HepG2 (cell line): ENCODE measurements at regions not wholly inside any gene's neighbourhood (a gene's known extent, or its start where the extent isn't known, plus 50 kb on each side); places are given as distances from the start of the nearest gene placed in this dataset.

Source experiments
- KAT8 ChIP-seq: IDR thresholded peaks from 2 replicates; pipeline ENCODE4 v1.6.1; 2016; ENCODE audit warnings: missing genetic modification reagents, missing compliant biosample characterization
- ZBTB8A ChIP-seq: sonication (generic); formaldehyde crosslinking; IDR thresholded peaks from 2 replicates; pipeline ENCODE4 v1.4.0; 2020; ENCODE audit warnings: mild to moderate bottlenecking, low read depth, missing genetic modification reagents, borderline replicate concordance

- TF ChIP-seq KAT8 (no peak), ZBTB8A (no peak)
These were observed 725.5 kb downstream of the PCDH18 start for GRCh38 chr4:136806844-136807243.
